H1 (cell line): ENCODE measurements at regions not wholly inside any gene's neighbourhood (a gene's known extent, or its start where the extent isn't known, plus 50 kb on each side); places are given as distances from the start of the nearest gene placed in this dataset.

Source experiments
- CTCF ChIA-PET: fragments of 300-600 bp; sonication (Branson Sonifier 250); formaldehyde crosslinking; loops from one replicate; lab custom pipeline; 2021; ENCODE audit not compliant: partially characterized antibody; lab: Charles Lee
- POLR2A ChIA-PET: fragments of 300-600 bp; sonication (Branson Sonifier 250); formaldehyde crosslinking; loops from one replicate; lab custom pipeline; 2021; ENCODE audit warnings: inconsistent platforms; ENCODE audit not compliant: partially characterized antibody; lab: Charles Lee
- DNase-seq, 2 experiments: peaks; one replicate each; pipeline versions ENCODE4 v3.0.0 to v3.0.0-alpha.2; 2010 to 2022; ENCODE audit warnings: low spot score in 2 of 2, low read depth in 1 of 2, mixed read lengths in 1 of 2
- FAIRE-seq: peaks from 2 replicates; lab custom pipeline; 2011; peaks lifted over from hg19 to GRCh38; lab: Jason Lieb, UNC
- H2AFZ ChIP-seq: 2 replicates; pipeline ENCODE4 v1.8.1; 2012; ENCODE audit warnings: low read length, inconsistent platforms
- H2AK5ac ChIP-seq: 2 replicates; pipeline ENCODE4 v1.6.1; 2013; ENCODE audit warnings: low read depth, low read length
- H2BK120ac ChIP-seq: replicated peaks from 2 replicates; pipeline ENCODE3; 2013; ENCODE audit warnings: low read depth, low read length, inconsistent platforms
- H2BK12ac ChIP-seq: 2 replicates; pipeline ENCODE4 v1.6.1; 2013; ENCODE audit warnings: low read depth, low read length
- H2BK15ac ChIP-seq: 2 replicates; pipeline ENCODE4 v1.6.1; 2013; ENCODE audit warnings: low read length
- H2BK20ac ChIP-seq: 2 replicates; pipeline ENCODE4 v1.6.1; 2013; ENCODE audit warnings: low read length
- H2BK5ac ChIP-seq: 2 replicates; pipeline ENCODE4 v1.6.1; 2013; ENCODE audit warnings: low read depth, low read length
- H3K14ac ChIP-seq: 2 replicates; pipeline ENCODE4 v1.6.1; 2013; ENCODE audit warnings: inconsistent platforms; ENCODE audit not compliant: insufficient read length
- H3K18ac ChIP-seq: 2 replicates; pipeline ENCODE4 v1.6.1; 2013; ENCODE audit warnings: low read length; ENCODE audit errors: extremely low read depth
- H3K23ac ChIP-seq: 2 replicates; pipeline ENCODE4 v1.6.1; 2013; ENCODE audit warnings: inconsistent platforms; ENCODE audit not compliant: insufficient read length
- H3K23me2 ChIP-seq: 2 replicates; pipeline ENCODE4 v1.6.1; 2013; ENCODE audit warnings: low read depth, low read length
- H3K27ac ChIP-seq: 2 replicates; pipeline ENCODE4 v1.6.1; 2011; ENCODE audit warnings: low read depth, low read length, inconsistent platforms
- H3K27me3 ChIP-seq, 4 experiments: replicated peaks in 1 of 4; 1 replicate in 1 of 4; 2 replicates in 3 of 4; pipeline versions ENCODE4 v1.6.1 to v1.8.1; 2011 to 2013; ENCODE audit warnings: low read length in 3 of 4, mild to moderate bottlenecking in 3 of 4, inconsistent platforms in 2 of 4, mixed read lengths in 2 of 4, moderate library complexity in 1 of 4; ENCODE audit not compliant: control insufficient read depth in 3 of 4, insufficient read depth in 3 of 4; ENCODE audit errors: extremely low read depth in 1 of 4
- H3K36me3 ChIP-seq, 4 experiments: 2 replicates each; pipeline versions ENCODE4 v1.6.1 to v1.8.1; 2011 to 2013; ENCODE audit warnings: mild to moderate bottlenecking in 4 of 4, low read length in 3 of 4, moderate library complexity in 2 of 4, control low read depth in 1 of 4, inconsistent platforms in 1 of 4; ENCODE audit not compliant: insufficient read depth in 4 of 4, control insufficient read depth in 2 of 4
- H3K4ac ChIP-seq: replicated peaks from 2 replicates; pipeline ENCODE3; 2013; ENCODE audit warnings: low read length, low read depth, mixed read lengths, inconsistent platforms; ENCODE audit not compliant: insufficient read length
- H3K4me1 ChIP-seq, 4 experiments: replicated peaks in 1 of 4; 1 replicate in 1 of 4; 2 replicates in 3 of 4; pipeline versions ENCODE4 v1.6.1 to v1.8.1; 2011 to 2013; ENCODE audit warnings: low read length in 3 of 4, inconsistent platforms in 2 of 4, mixed read lengths in 1 of 4; ENCODE audit not compliant: insufficient read depth in 4 of 4, control insufficient read depth in 3 of 4
- H3K4me2 ChIP-seq, 2 experiments: 2 replicates each; pipeline versions ENCODE4 v1.6.1 to v1.8.1; 2011 to 2013; ENCODE audit warnings: low read depth in 2 of 2, low read length in 2 of 2, control low read depth in 1 of 2, inconsistent platforms in 1 of 2, mild to moderate bottlenecking in 1 of 2; ENCODE audit not compliant: insufficient read depth in 1 of 2
- H3K4me3 ChIP-seq, 4 experiments: fragments of 200-600, 300-600 bp in 1 of 4; sonication (generic), shearing (Covaris generic), sonication (Bioruptor Twin) in 1 of 4; 2 replicates each; pipeline versions ENCODE4 v1.5.1 to v1.8.1; 2011 to 2016; ENCODE audit warnings: low read length in 4 of 4, low read depth in 3 of 4, control low read depth in 2 of 4, inconsistent platforms in 2 of 4, mild to moderate bottlenecking in 2 of 4, mixed read lengths in 1 of 4, moderate library complexity in 1 of 4; ENCODE audit not compliant: insufficient read depth in 2 of 4; ENCODE audit errors: extremely low read depth in 1 of 4
- H3K56ac ChIP-seq: replicated peaks from 2 replicates; pipeline ENCODE3; 2013; ENCODE audit warnings: low read depth, mild to moderate bottlenecking, mixed read lengths, low read length, inconsistent platforms; ENCODE audit not compliant: insufficient read length
- H3K79me1 ChIP-seq: 2 replicates; pipeline ENCODE4 v1.6.1; 2013; ENCODE audit warnings: low read depth, low read length, control low read depth
- H3K79me2 ChIP-seq, 2 experiments: 2 replicates each; pipeline versions ENCODE4 v1.6.1 to v1.8.1; 2012 to 2013; ENCODE audit warnings: low read length in 2 of 2, mild to moderate bottlenecking in 2 of 2, inconsistent platforms in 1 of 2; ENCODE audit not compliant: insufficient read depth in 2 of 2, control insufficient read depth in 1 of 2
- H3K9ac ChIP-seq, 4 experiments: replicated peaks in 1 of 4; 1 replicate in 1 of 4; 2 replicates in 3 of 4; pipeline versions ENCODE4 v1.6.1 to v1.8.1; 2011 to 2013; ENCODE audit warnings: low read depth in 3 of 4, low read length in 3 of 4, control low read depth in 2 of 4, mild to moderate bottlenecking in 2 of 4, moderate library complexity in 2 of 4, inconsistent platforms in 1 of 4; ENCODE audit errors: extremely low read depth in 1 of 4
- H3K9me3 ChIP-seq, 2 experiments: 2 replicates each; pipeline versions ENCODE4 v1.6.1 to v1.8.1; 2012 to 2013; ENCODE audit warnings: mild to moderate bottlenecking in 2 of 2, moderate library complexity in 2 of 2, control low read depth in 1 of 2, inconsistent platforms in 1 of 2, low read depth in 1 of 2, low read length in 1 of 2, mixed read lengths in 1 of 2; ENCODE audit not compliant: insufficient read depth in 2 of 2
- H4K20me1 ChIP-seq, 2 experiments: replicated peaks in 1 of 2; 2 replicates each; pipeline versions ENCODE3 to v1.8.1; 2011 to 2013; ENCODE audit warnings: inconsistent platforms in 2 of 2, low read length in 2 of 2, mild to moderate bottlenecking in 1 of 2; ENCODE audit not compliant: insufficient read depth in 2 of 2, control insufficient read depth in 1 of 2
- H4K5ac ChIP-seq: 2 replicates; pipeline ENCODE4 v1.6.1; 2013; ENCODE audit warnings: low read length, low read depth, mixed read lengths, inconsistent platforms; ENCODE audit not compliant: insufficient read length
- H4K8ac ChIP-seq: 2 replicates; pipeline ENCODE4 v1.8.0; 2013; ENCODE audit warnings: mild to moderate bottlenecking, moderate library complexity, low read length, inconsistent platforms; ENCODE audit not compliant: insufficient read depth; ENCODE audit errors: extremely low read depth
- H4K91ac ChIP-seq: replicated peaks from 2 replicates; pipeline ENCODE3; 2013; ENCODE audit warnings: low read length, mixed read lengths, inconsistent platforms; ENCODE audit not compliant: insufficient read length
- BACH1 ChIP-seq: IDR thresholded peaks from 2 replicates; pipeline ENCODE4 v1.6.1; 2012; ENCODE audit warnings: low read length, improper control_type of control experiment
- CBX5 ChIP-seq: fragments of 300-800, 300-1000 bp; sonication (generic); IDR thresholded peaks from 2 replicates; pipeline ENCODE4 v1.7.1; 2016; ENCODE audit warnings: antibody characterized with exemption, low read length, low read depth
- EP300 ChIP-seq, 2 experiments: IDR thresholded peaks; 1 replicate in 1 of 2; 2 replicates in 1 of 2; pipeline ENCODE4 v1.6.1; 2011 to 2012; ENCODE audit warnings: low read depth in 2 of 2, low read length in 2 of 2, mild to moderate bottlenecking in 2 of 2, borderline replicate concordance in 1 of 2, inconsistent platforms in 1 of 2, moderate library complexity in 1 of 2
- JUN ChIP-seq: IDR thresholded peaks from 2 replicates; pipeline ENCODE4 v1.6.1; 2011; ENCODE audit warnings: low read depth, mild to moderate bottlenecking, improper control_type of control experiment, low read length
- JUND ChIP-seq: IDR thresholded peaks from 2 replicates; pipeline ENCODE4 v1.6.1; 2011; ENCODE audit warnings: mild to moderate bottlenecking, improper control_type of control experiment, low read length
- NRF1 ChIP-seq: IDR thresholded peaks from 2 replicates; pipeline ENCODE4 v1.6.1; 2011; ENCODE audit warnings: mild to moderate bottlenecking, low read depth, low read length, improper control_type of control experiment
- RFX5 ChIP-seq: IDR thresholded peaks from 2 replicates; pipeline ENCODE4 v1.6.1; 2011; ENCODE audit warnings: low read depth, low read length, improper control_type of control experiment, borderline replicate concordance
- RNF2 ChIP-seq: fragments of 200-900, 300-1000 bp; sonication (generic); IDR thresholded peaks from 2 replicates; pipeline ENCODE4 v1.7.1; 2016; ENCODE audit warnings: borderline replicate concordance, low read depth, mild to moderate bottlenecking, antibody characterized with exemption, low read length; ENCODE audit not compliant: poor library complexity, severe bottlenecking; ENCODE audit errors: missing control alignments
- SAP30 ChIP-seq: fragments of 300-600 bp; sonication (generic); IDR thresholded peaks from 2 replicates; pipeline ENCODE4 v1.7.1; 2012; ENCODE audit warnings: low read length, moderate library complexity, mild to moderate bottlenecking, inconsistent platforms; ENCODE audit not compliant: insufficient read depth, insufficient replicate concordance
- SUZ12 ChIP-seq: fragments of 200-600 bp; sonication (generic); IDR thresholded peaks from 2 replicates; pipeline ENCODE4 v1.6.1; 2012; ENCODE audit warnings: mild to moderate bottlenecking, inconsistent platforms, low read length, moderate library complexity, mixed read lengths
- TAF7 ChIP-seq: optimal IDR thresholded peaks from 2 replicates; pipeline ENCODE3; 2011; ENCODE audit warnings: low read depth, mild to moderate bottlenecking, inconsistent platforms, low read length, moderate library complexity, borderline replicate concordance
- TEAD4 ChIP-seq: IDR thresholded peaks from 2 replicates; pipeline ENCODE4 v1.6.1; 2012; ENCODE audit warnings: low read depth, low read length, inconsistent platforms, mixed read lengths
- WGBS, 2 experiments: shearing (Covaris generic) in 1 of 2; methylation state at CpG; one replicate each; pipeline versions ENCODE4 v1.1.6 to v1.1.7; 2013 to 2015; ENCODE audit warnings: low lambda C conversion rate in 2 of 2, mixed read lengths in 2 of 2, inconsistent platforms in 1 of 2, low coverage in 1 of 2, missing lambda C conversion rate in 1 of 2; ENCODE audit not compliant: insufficient replicate concordance in 2 of 2, insufficient coverage in 1 of 2, insufficient read length in 1 of 2; ENCODE audit errors: extremely low coverage in 1 of 2, missing lambda C conversion rate in 1 of 2; 5-methylcytosine and 5-hydroxymethylcytosine counted together
- TF ChIP-seq, protein P1 (sequence below): IDR thresholded peaks from 2 replicates; pipeline ENCODE4 v1.6.1; 2012; ENCODE audit warnings: inconsistent platforms

- FAIRE-seq: no peak
- H2BK12ac ChIP-seq: no peak overlapping the region
- TF ChIP-seq EP300 (IDR thresholded peaks at IDR 0.05; ENCODE audit: borderline replicate concordance in 1 of 2, low read depth in 2 of 2, low read length in 2 of 2) (no peak), JUN (no peak), SUZ12 (no peak), JUND (no peak), TEAD4 (no peak), SAP30 (no peak), BACH1 (no peak), NRF1 (no peak), RFX5 (no peak), TAF7 (no peak), RNF2 (no peak), CBX5 (no peak)
- TF ChIP-seq, protein P1, sequence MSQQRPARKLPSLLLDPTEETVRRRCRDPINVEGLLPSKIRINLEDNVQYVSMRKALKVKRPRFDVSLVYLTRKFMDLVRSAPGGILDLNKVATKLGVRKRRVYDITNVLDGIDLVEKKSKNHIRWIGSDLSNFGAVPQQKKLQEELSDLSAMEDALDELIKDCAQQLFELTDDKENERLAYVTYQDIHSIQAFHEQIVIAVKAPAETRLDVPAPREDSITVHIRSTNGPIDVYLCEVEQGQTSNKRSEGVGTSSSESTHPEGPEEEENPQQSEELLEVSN: no peak
Observed at GRCh38 chr6:28632326-28632851, 106.7 kb downstream of the GPX5 start.

More at GRCh38 chr6:28632326-28632851, 106.7 kb downstream of the GPX5 start:
- no peak overlapping the region for H3K14ac ChIP-seq
- no peak overlapping the region for H3K4me3 ChIP-seq
- ChIA-PET POLR2A (no interaction called here), CTCF (no interaction called here)
- H3K18ac ChIP-seq: no peak overlapping the region
- peaks cover 10% of the 10 kb centered on the region for H3K23me2 ChIP-seq
- H3K79me2 ChIP-seq: no peaks in the 10 kb centered on the region
- no peak overlapping the region for H3K56ac ChIP-seq
- H2AK5ac ChIP-seq: no peak overlapping the region
- no peak overlapping the region for H3K4me2 ChIP-seq
- no peaks in the 10 kb centered on the region for H3K9me3 ChIP-seq
- H2AFZ ChIP-seq: no peak overlapping the region
- no peak overlapping the region for H3K4ac ChIP-seq
- no peak overlapping the region for H4K8ac ChIP-seq
- no peaks in the 10 kb centered on the region for H3K36me3 ChIP-seq
- H4K91ac ChIP-seq: no peak overlapping the region
- no peaks in the 10 kb centered on the region for H4K20me1 ChIP-seq
- no peaks in the 10 kb centered on the region for H3K79me1 ChIP-seq
- H2BK120ac ChIP-seq: no peak overlapping the region
- no peak for DNase-seq
- H2BK15ac ChIP-seq: no peak overlapping the region
- no peak overlapping the region for H4K5ac ChIP-seq
- H3K4me1 ChIP-seq: peaks cover 0 to 4% (median 0%) of the 10 kb centered on the region in 4 experiments; a peak in 3 of 7 replicates
- H3K23ac ChIP-seq: no peak overlapping the region
- no peak overlapping the region for H2BK20ac ChIP-seq
- no peak overlapping the region for H3K9ac ChIP-seq
- no peak overlapping the region for H2BK5ac ChIP-seq
- WGBS, 2 experiments: 92% methylated on average over 5 of the region's 5 CpGs; no CpG with 5 or more reads in 1 of the 2 experiments
- H3K27ac ChIP-seq: no peak overlapping the region
- peaks cover 2 to 33% (median 19%) of the 10 kb centered on the region in 4 experiments for H3K27me3 ChIP-seq
